M059J (cell line): ENCODE measurements at regions not wholly inside any gene's neighbourhood (a gene's known extent, or its start where the extent isn't known, plus 50 kb on each side); places are given as distances from the start of the nearest gene placed in this dataset.
"Not testable (repeated sequence)": the region's sequence is repeated elsewhere in the genome, so short reads cannot be mapped to it uniquely, and the experiment has no call there.

Experiments used
- DNase-seq: peaks from one replicate; pipeline ENCODE4 v3.0.0-alpha.2; 2012; ENCODE audit warnings: low read depth

- not testable (repeated sequence) for DNase-seq
Observed at GRCh38 chr9:6104406-6104805, 89.0 kb upstream of the RANBP6 start.

GRCh38 chr9:6103911-6104310 is 88.5 kb upstream of the RANBP6 start:
- not testable (repeated sequence) for DNase-seq

- peak; percentile 98 for DNase-seq
Observed at GRCh38 chr9:6102336-6102987, 87.0 kb upstream of the RANBP6 start.

- DNase-seq, result not testable (repeated sequence)
Observed at GRCh38 chr9:6101725-6102124, 86.3 kb upstream of the RANBP6 start.

- not testable (repeated sequence) for DNase-seq
Observed at GRCh38 chr9:6099346-6099745, 83.9 kb upstream of the RANBP6 start.

- peak; percentile 63 for DNase-seq
Observed at GRCh38 chr9:6098431-6098830, 83.0 kb upstream of the RANBP6 start.

GRCh38 chr9:6096821-6097220 is 81.4 kb upstream of the RANBP6 start:
- peak; percentile 90 for DNase-seq

- no peak for DNase-seq
Observed at GRCh38 chr9:6090277-6091210, 75.1 kb upstream of the RANBP6 start.

GRCh38 chr9:6089300-6089699 is 73.9 kb upstream of the RANBP6 start:
- no peak for DNase-seq

- DNase-seq, result peak; percentile 48
Observed at GRCh38 chr9:6086006-6086655, 70.7 kb upstream of the RANBP6 start.

- DNase-seq, result peak; percentile 83
Observed at GRCh38 chr9:6080154-6080716, 64.8 kb upstream of the RANBP6 start.

GRCh38 chr9:6079386-6079785 is 64.0 kb upstream of the RANBP6 start:
- DNase-seq, result peak; percentile 29

GRCh38 chr9:6078382-6079105 is 63.1 kb upstream of the RANBP6 start:
- DNase-seq, result peak; percentile 43

- DNase-seq, result no peak
Observed at GRCh38 chr9:6076851-6077250, 61.4 kb upstream of the RANBP6 start.

GRCh38 chr9:6073731-6074130 is 58.3 kb upstream of the RANBP6 start:
- no peak for DNase-seq

GRCh38 chr9:6072865-6073264 is 57.4 kb upstream of the RANBP6 start:
- no peak for DNase-seq

GRCh38 chr9:6072453-6072852 is 57.0 kb upstream of the RANBP6 start:
- no peak for DNase-seq

- no peak for DNase-seq
Observed at GRCh38 chr9:6068983-6069382, 53.6 kb upstream of the RANBP6 start.

GRCh38 chr9:6067426-6067825 is 52.0 kb upstream of the RANBP6 start:
- no peak for DNase-seq
